ENCODE measurements at regions not wholly inside any gene's neighbourhood (a gene's known extent, or its start where the extent isn't known, plus 50 kb on each side); places are given as distances from the start of the nearest gene placed in this dataset.

DNA sequence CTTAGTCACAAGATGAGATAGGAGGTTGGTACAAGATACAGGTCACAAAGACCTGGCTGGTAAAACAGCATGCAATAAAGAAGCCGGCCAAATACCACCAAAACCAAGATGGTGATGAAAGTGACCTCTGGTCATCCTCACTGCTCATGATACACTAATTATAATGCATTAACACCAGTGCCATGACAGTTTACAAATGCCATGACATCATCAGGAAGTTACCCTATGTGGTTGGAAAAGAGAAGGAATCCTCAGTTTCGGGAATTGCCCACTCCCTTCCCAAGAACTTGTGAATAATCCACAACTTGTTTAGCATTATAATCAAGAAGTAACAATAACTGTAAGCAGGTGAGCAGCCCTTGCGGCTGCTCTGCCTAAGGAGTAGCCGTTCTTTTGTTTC is 408.5 kb upstream of the RAG2 start:
- no peaks in the 10 kb centered on the region for H3K27me3 Mint-ChIP-seq (ENCODE audit: unreplicated experiment)
- H3K36me3 Mint-ChIP-seq (ENCODE audit: low read depth, unreplicated experiment): no peaks in the 10 kb centered on the region
- TF ChIP-seq, protein P1, sequence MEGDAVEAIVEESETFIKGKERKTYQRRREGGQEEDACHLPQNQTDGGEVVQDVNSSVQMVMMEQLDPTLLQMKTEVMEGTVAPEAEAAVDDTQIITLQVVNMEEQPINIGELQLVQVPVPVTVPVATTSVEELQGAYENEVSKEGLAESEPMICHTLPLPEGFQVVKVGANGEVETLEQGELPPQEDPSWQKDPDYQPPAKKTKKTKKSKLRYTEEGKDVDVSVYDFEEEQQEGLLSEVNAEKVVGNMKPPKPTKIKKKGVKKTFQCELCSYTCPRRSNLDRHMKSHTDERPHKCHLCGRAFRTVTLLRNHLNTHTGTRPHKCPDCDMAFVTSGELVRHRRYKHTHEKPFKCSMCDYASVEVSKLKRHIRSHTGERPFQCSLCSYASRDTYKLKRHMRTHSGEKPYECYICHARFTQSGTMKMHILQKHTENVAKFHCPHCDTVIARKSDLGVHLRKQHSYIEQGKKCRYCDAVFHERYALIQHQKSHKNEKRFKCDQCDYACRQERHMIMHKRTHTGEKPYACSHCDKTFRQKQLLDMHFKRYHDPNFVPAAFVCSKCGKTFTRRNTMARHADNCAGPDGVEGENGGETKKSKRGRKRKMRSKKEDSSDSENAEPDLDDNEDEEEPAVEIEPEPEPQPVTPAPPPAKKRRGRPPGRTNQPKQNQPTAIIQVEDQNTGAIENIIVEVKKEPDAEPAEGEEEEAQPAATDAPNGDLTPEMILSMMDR (IDR thresholded peaks at IDR 0.05; ENCODE audit: unreplicated experiment): no peak
- no peaks in the 10 kb centered on the region for H3K4me1 Mint-ChIP-seq (ENCODE audit: unreplicated experiment)
- no peak overlapping the region for H3K4me3 Mint-ChIP-seq (ENCODE audit: unreplicated experiment)
- no peaks in the 10 kb centered on the region for H3K9me3 Mint-ChIP-seq (ENCODE audit: unreplicated experiment)
- no peak overlapping the region for H3K27ac Mint-ChIP-seq (ENCODE audit: unreplicated experiment)
- DNase-seq (ENCODE audit: low spot score): no peak

DNA sequence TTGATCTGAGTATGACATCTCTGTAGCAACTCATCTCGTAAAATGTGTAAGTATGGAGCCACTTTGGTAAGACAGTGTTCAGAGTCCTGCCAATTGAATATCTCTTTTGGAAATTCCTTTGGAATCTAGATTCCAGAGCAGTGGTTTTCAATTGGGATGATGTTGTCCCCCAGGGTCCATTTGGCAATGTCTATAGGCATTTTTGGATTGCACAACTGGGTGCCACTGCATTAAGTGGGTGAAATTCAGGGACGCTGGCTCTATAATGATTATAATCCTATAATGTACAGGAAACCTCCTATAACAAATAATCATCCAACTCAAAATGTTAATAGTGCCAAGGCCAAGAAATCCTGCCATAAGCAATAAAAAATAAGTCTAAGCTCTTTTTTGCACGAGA is 404.8 kb upstream of the RAG2 start:
- Mint-ChIP-seq H3K27ac (ENCODE audit: unreplicated experiment) (no peak overlapping the region), H3K9me3 (ENCODE audit: unreplicated experiment) (no peaks in the 10 kb centered on the region), H3K4me1 (ENCODE audit: unreplicated experiment) (no peaks in the 10 kb centered on the region), H3K36me3 (ENCODE audit: low read depth, unreplicated experiment) (no peaks in the 10 kb centered on the region), H3K27me3 (ENCODE audit: unreplicated experiment) (no peaks in the 10 kb centered on the region), H3K4me3 (ENCODE audit: unreplicated experiment) (no peak overlapping the region)
- no peak for DNase-seq (ENCODE audit: low spot score)
- TF ChIP-seq, protein P1 (IDR thresholded peaks at IDR 0.05; ENCODE audit: unreplicated experiment): no peak

DNA sequence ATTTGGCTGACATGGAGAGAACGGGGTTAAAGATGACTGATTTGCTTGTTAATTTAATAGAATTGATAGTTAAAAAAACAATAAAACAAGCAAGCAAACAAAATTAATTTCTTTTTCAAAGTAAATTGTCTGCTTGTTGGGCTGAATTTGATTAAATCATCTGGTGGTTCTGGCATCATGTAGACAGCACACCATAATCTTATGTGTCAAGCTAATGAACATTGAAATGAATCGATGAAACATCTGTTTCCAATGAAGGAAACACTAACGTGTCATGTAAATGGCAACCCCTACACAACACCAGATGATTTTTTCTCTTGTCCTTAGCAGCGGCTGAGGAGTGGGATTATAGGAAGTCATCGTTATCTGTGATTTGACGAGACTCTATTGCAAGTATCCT is 399.6 kb upstream of the RAG2 start:
- TF ChIP-seq, protein P1 (IDR thresholded peaks at IDR 0.05; ENCODE audit: unreplicated experiment): no peak
- no peak for DNase-seq (ENCODE audit: low spot score)
- Mint-ChIP-seq H3K4me1 (ENCODE audit: unreplicated experiment) (no peaks in the 10 kb centered on the region), H3K27me3 (ENCODE audit: unreplicated experiment) (no peaks in the 10 kb centered on the region), H3K4me3 (ENCODE audit: unreplicated experiment) (no peak overlapping the region), H3K36me3 (ENCODE audit: low read depth, unreplicated experiment) (no peaks in the 10 kb centered on the region), H3K27ac (ENCODE audit: unreplicated experiment) (no peak overlapping the region), H3K9me3 (ENCODE audit: unreplicated experiment) (peaks cover 5% of the 10 kb centered on the region)

DNA sequence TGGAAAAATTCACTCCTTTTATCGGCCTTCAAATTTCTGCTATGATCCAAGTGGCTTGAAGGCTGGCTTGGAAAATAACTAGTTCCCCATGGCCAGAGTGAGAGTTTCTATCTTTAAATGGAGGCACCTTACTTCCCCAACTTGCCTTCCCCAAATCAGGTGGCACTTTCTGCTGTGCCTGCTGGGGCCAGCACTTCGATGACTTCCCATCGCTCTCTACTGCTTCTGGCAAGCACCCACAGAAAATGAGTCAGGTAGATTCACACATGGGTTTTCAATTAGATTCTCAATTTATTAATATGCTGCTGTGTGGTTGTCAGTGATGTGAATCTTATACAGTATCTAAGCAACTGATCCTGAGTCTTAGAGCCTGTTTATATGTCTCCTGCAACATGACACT is 398.8 kb upstream of the RAG2 start:
- H3K36me3 Mint-ChIP-seq (ENCODE audit: low read depth, unreplicated experiment): no peaks in the 10 kb centered on the region
- peaks cover 5% of the 10 kb centered on the region for H3K9me3 Mint-ChIP-seq (ENCODE audit: unreplicated experiment)
- no peaks in the 10 kb centered on the region for H3K4me1 Mint-ChIP-seq (ENCODE audit: unreplicated experiment)
- no peak for DNase-seq (ENCODE audit: low spot score)
- H3K27ac Mint-ChIP-seq (ENCODE audit: unreplicated experiment): no peak overlapping the region
- H3K4me3 Mint-ChIP-seq (ENCODE audit: unreplicated experiment): no peak overlapping the region
- TF ChIP-seq, protein P1 (IDR thresholded peaks at IDR 0.05; ENCODE audit: unreplicated experiment): no peak
- no peaks in the 10 kb centered on the region for H3K27me3 Mint-ChIP-seq (ENCODE audit: unreplicated experiment)

DNA sequence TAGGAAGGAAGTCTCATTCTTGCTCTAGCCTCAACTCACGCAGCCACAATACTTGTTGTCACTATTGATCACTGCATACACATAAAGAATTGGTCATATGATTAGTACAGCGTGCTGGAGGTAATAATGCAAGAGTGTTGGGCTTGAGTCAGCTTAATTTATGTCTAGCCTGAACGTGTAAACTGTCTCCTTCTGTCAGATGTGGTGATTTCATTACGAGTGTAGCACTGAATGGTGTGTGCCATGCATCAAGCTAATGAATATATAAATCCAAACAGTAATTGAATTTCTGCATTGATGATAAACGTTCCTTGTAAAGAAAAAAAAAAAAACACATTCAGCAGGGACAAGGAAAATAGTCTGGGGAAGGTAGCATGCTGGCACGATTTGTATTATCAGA is 396.2 kb upstream of the RAG2 start:
- Mint-ChIP-seq H3K4me3 (ENCODE audit: unreplicated experiment) (no peak overlapping the region), H3K27ac (ENCODE audit: unreplicated experiment) (no peak overlapping the region), H3K27me3 (ENCODE audit: unreplicated experiment) (no peaks in the 10 kb centered on the region), H3K36me3 (ENCODE audit: low read depth, unreplicated experiment) (no peaks in the 10 kb centered on the region), H3K4me1 (ENCODE audit: unreplicated experiment) (no peaks in the 10 kb centered on the region), H3K9me3 (ENCODE audit: unreplicated experiment) (peaks cover 5% of the 10 kb centered on the region)
- DNase-seq (ENCODE audit: low spot score): no peak
- TF ChIP-seq, protein P1 (IDR thresholded peaks at IDR 0.05; ENCODE audit: unreplicated experiment): no peak
